PFSK-1 (cell line): ENCODE measurements at regions not wholly inside any gene's neighbourhood (a gene's known extent, or its start where the extent isn't known, plus 50 kb on each side); places are given as distances from the start of the nearest gene placed in this dataset.

Experiments
- FOXP2 ChIP-seq: optimal IDR thresholded peaks from 2 replicates; pipeline ENCODE3; 2011; ENCODE audit warnings: borderline replicate concordance, control low read depth, inconsistent platforms; ENCODE audit not compliant: insufficient read depth; ENCODE audit errors: extremely low read length, extremely low read depth
- POLR2AphosphoS5 ChIP-seq: IDR thresholded peaks from 2 replicates; pipeline ENCODE4 v1.6.1; 2012; ENCODE audit warnings: low read depth, mild to moderate bottlenecking, control low read depth, low read length, moderate library complexity
- SIN3A ChIP-seq: IDR thresholded peaks from 2 replicates; pipeline ENCODE4 v1.6.1; 2012; ENCODE audit warnings: mild to moderate bottlenecking, low read length, moderate library complexity, borderline replicate concordance; ENCODE audit not compliant: insufficient read depth
- TAF1 ChIP-seq: IDR thresholded peaks from 2 replicates; pipeline ENCODE4 v1.6.1; 2012; ENCODE audit warnings: low read length, control low read depth, borderline replicate concordance; ENCODE audit not compliant: insufficient read depth
- TF ChIP-seq, protein P1 (sequence below), 2 experiments: IDR thresholded peaks; 2 replicates each; pipeline versions ENCODE4 v1.6.1 to v1.8.0; 2011 to 2012; ENCODE audit warnings: low read depth in 2 of 2, low read length in 2 of 2, control low read depth in 1 of 2, inconsistent platforms in 1 of 2, mild to moderate bottlenecking in 1 of 2, moderate library complexity in 1 of 2; ENCODE audit not compliant: insufficient read depth in 1 of 2

DNA sequence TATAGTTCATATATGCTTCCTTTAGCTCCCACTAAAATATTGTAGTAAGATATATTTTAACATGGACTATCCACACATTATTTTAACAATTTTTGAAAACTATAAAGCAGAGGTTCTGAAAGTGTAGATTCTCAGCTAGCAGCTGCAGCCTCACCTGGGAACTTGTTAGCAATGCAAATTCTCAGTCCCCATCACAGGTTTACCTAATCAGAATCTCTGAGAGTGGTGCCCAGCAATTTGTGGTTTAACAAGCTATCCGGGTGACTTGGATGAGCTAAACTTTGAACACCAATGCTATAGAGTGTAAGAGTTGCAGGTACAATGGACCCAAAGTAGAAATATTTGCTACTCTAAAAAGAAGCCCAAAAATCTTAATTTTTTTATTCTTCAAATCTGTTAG, 99.8 kb upstream of the MDFIC start:
- no peak for TF ChIP-seq FOXP2

DNA sequence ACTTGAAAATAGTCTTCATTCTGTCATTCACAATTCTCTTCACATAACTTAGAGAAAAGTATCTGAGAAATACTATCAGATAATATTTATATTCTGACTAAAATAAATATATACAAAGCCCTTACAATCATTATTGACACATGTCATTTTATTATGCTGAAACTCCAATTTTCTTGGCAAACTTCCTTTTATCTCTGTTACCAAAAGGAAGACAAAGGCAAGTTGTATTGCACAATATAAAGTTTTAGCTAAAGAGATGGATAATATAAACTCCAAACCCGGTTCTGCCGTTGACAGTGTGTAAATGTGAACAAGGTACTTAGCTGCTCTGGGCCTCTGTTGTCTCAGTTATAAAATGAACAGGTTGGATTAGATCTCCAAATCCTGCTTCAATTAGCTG, 99.0 kb upstream of the MDFIC start:
- TF ChIP-seq SIN3A: no peak
- TF ChIP-seq FOXP2: no peak
- no peak for TF ChIP-seq TAF1
- no peak for TF ChIP-seq POLR2AphosphoS5
- TF ChIP-seq, protein P1, sequence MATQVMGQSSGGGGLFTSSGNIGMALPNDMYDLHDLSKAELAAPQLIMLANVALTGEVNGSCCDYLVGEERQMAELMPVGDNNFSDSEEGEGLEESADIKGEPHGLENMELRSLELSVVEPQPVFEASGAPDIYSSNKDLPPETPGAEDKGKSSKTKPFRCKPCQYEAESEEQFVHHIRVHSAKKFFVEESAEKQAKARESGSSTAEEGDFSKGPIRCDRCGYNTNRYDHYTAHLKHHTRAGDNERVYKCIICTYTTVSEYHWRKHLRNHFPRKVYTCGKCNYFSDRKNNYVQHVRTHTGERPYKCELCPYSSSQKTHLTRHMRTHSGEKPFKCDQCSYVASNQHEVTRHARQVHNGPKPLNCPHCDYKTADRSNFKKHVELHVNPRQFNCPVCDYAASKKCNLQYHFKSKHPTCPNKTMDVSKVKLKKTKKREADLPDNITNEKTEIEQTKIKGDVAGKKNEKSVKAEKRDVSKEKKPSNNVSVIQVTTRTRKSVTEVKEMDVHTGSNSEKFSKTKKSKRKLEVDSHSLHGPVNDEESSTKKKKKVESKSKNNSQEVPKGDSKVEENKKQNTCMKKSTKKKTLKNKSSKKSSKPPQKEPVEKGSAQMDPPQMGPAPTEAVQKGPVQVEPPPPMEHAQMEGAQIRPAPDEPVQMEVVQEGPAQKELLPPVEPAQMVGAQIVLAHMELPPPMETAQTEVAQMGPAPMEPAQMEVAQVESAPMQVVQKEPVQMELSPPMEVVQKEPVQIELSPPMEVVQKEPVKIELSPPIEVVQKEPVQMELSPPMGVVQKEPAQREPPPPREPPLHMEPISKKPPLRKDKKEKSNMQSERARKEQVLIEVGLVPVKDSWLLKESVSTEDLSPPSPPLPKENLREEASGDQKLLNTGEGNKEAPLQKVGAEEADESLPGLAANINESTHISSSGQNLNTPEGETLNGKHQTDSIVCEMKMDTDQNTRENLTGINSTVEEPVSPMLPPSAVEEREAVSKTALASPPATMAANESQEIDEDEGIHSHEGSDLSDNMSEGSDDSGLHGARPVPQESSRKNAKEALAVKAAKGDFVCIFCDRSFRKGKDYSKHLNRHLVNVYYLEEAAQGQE (IDR thresholded peaks at IDR 0.05; ENCODE audit: insufficient read depth in 1 of 2, low read depth in 2 of 2, low read length in 2 of 2): no peak

DNA sequence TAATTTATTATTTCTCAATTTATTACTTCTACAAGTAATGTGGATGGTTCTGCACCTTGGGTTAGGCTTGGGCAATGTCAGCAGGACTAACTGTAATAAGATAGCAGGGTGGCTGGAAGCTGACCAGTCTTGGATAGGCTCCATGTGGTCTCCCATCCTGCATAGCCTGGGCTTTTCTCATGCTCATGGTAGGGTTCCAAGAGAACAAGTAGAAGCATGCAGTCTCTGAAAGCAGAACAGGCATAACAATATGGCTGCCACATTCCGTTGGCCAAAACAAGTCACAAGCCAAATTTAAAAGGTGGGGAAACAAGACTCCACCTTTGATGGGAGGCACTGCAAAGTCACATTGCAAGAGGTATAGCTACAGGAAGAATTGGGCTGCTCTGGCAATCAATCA, 98.6 kb upstream of the MDFIC start:
- TF ChIP-seq, protein P1 (IDR thresholded peaks at IDR 0.05; ENCODE audit: insufficient read depth in 1 of 2, low read depth in 2 of 2, low read length in 2 of 2): no peak
- TF ChIP-seq SIN3A: no peak
- TF ChIP-seq TAF1: no peak
- no peak for TF ChIP-seq FOXP2
- no peak for TF ChIP-seq POLR2AphosphoS5

DNA sequence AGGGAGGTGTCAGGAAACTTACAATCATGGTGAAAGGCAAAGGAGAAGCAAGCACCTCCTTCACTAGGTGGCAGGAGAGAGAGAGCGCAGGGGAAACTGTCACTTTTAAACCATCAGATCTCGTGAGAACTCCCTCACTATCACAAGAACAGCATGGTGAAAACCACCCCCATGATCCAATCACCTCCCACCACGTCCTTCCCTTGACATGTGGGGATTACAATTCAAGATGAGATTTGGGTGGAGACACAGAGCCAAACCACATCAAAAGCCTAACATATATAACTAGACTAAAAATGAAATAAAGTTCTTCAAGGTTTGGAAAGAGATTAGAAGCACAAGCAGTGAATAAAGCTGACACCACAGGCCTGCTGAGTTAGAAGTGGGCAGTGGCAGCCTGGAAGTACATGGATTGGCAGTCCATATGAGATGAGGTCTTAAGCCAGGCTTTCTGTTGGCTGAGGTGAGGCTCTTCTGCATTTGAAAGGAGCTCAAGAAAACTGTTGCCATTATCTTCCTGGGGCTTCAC, 96.4 kb upstream of the MDFIC start:
- TF ChIP-seq, protein P1 (IDR thresholded peaks at IDR 0.05; ENCODE audit: insufficient read depth in 1 of 2, low read depth in 2 of 2, low read length in 2 of 2): no peak
- no peak for TF ChIP-seq POLR2AphosphoS5
- no peak for TF ChIP-seq TAF1
- no peak for TF ChIP-seq SIN3A
- no peak for TF ChIP-seq FOXP2

DNA sequence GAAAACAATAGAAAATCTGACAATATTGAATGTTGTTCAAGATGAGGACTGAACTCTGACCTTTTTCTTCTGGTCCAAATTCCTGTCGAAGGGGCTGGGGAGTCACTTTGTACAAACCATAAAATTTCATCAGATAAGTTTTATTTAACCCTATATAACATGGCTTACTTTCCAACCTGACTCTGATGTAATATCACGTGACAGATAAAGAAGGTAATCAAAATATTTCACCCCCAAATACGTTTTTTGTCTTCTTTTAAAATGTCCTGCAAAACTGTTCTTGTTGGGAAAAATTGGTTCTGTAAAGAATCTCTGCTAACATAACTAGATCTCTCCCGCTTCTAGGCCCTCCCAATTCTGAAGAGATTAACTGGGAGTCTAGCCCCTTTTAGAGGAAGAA, 90.9 kb upstream of the MDFIC start:
- TF ChIP-seq TAF1 (no peak), POLR2AphosphoS5 (no peak), FOXP2 (no peak), SIN3A (no peak)
- TF ChIP-seq, protein P1 (IDR thresholded peaks at IDR 0.05; ENCODE audit: insufficient read depth in 1 of 2, low read depth in 2 of 2, low read length in 2 of 2): no peak
